ENCODE measurements at regions not wholly inside any gene's neighbourhood (a gene's known extent, or its start where the extent isn't known, plus 50 kb on each side); places are given as distances from the start of the nearest gene placed in this dataset.

DNA sequence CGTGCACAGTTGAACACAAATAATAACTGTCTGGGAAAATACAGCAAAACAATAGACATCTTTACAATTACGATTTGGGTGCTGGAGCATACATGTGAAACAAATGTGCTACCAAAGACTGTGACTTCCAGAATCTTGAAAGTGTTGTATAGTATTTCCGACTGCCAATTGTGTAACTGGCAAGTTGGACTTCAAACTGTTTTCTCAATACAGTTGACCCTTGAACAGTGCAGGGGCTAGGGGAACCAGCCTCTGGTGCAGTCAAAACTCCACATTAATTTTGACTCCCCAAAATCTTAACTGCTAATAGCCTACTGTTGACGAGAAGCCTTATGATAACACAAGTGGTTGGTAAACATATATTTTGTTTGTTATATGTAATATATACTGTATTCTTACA lies 904.2 kb downstream of the EPHA3 start:
- no peaks in the 10 kb centered on the region for H3K36me3 Mint-ChIP-seq
- H3K4me3 Mint-ChIP-seq = no peak overlapping the region
- no peaks in the 10 kb centered on the region for H3K27me3 Mint-ChIP-seq
- peaks cover 0 to 4% of the 10 kb centered on the region in 2 donors for H3K9me3 Mint-ChIP-seq
- ATAC-seq (replicated peaks) = no peak
- H3K4me1 Mint-ChIP-seq = no peaks in the 10 kb centered on the region
- DNase-seq = no peak
- no peak overlapping the region for H3K27ac Mint-ChIP-seq

DNA sequence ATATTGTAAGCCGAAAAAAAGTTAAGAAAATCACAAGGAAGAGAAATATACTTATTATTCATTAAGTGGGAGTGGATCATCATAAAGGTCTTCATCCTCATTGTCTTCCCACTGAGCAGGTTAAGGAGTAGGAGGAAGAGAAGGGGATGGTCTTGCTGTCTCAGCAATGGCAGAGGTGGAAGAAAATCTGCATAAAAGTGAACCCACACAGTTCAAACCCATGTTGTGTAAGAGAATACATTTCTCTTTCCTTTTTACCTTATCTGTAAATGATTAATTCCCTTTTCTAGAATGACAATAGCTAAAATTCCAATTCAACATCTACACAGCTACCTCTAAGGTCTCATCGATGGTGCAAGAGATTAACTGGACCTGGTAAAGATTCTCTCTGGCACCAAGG lies 904.6 kb downstream of the EPHA3 start:
- H3K27me3 Mint-ChIP-seq = no peaks in the 10 kb centered on the region
- no peak overlapping the region for H3K27ac Mint-ChIP-seq
- no peak overlapping the region for H3K4me3 Mint-ChIP-seq
- H3K36me3 Mint-ChIP-seq = no peaks in the 10 kb centered on the region
- H3K4me1 Mint-ChIP-seq = no peaks in the 10 kb centered on the region
- DNase-seq (no peak), ATAC-seq (replicated peaks) (no peak)
- peaks cover 0 to 4% of the 10 kb centered on the region in 2 donors for H3K9me3 Mint-ChIP-seq

- ATAC-seq (replicated peaks) (no peak), DNase-seq (no peak)
- Mint-ChIP-seq H3K27me3 (no peaks in the 10 kb centered on the region), H3K9me3 (peaks cover 0 to 4% of the 10 kb centered on the region in 2 donors), H3K36me3 (no peaks in the 10 kb centered on the region), H3K4me3 (no peak overlapping the region), H3K4me1 (no peaks in the 10 kb centered on the region), H3K27ac (no peak overlapping the region)
These were observed 908.4 kb downstream of the EPHA3 start for GRCh38 chr3:90015688-90016356.

- Mint-ChIP-seq H3K27me3 (no peaks in the 10 kb centered on the region), H3K4me3 (no peak overlapping the region), H3K36me3 (no peaks in the 10 kb centered on the region), H3K4me1 (no peaks in the 10 kb centered on the region), H3K27ac (no peak overlapping the region), H3K9me3 (peaks cover 0 to 4% of the 10 kb centered on the region in 2 donors)
- ATAC-seq (replicated peaks) (no peak), DNase-seq (no peak)
These were observed 909.1 kb downstream of the EPHA3 start for GRCh38 chr3:90016555-90016954.

- no peak overlapping the region for H3K27ac Mint-ChIP-seq
- H3K4me3 Mint-ChIP-seq = no peak overlapping the region
- ATAC-seq (replicated peaks) (no peak), DNase-seq (no peak)
- peaks cover 0 to 2% of the 10 kb centered on the region in 2 donors for H3K9me3 Mint-ChIP-seq
- no peaks in the 10 kb centered on the region for H3K36me3 Mint-ChIP-seq
- H3K4me1 Mint-ChIP-seq = no peaks in the 10 kb centered on the region
- no peaks in the 10 kb centered on the region for H3K27me3 Mint-ChIP-seq
These were observed 911.4 kb downstream of the EPHA3 start for GRCh38 chr3:90018779-90019178.

GRCh38 chr3:90025019-90025418 lies 917.6 kb downstream of the EPHA3 start:
- Mint-ChIP-seq H3K4me3 (no peak overlapping the region), H3K27me3 (no peaks in the 10 kb centered on the region), H3K36me3 (no peaks in the 10 kb centered on the region), H3K9me3 (peaks cover 0 to 6% of the 10 kb centered on the region in 2 donors), H3K27ac (no peak overlapping the region), H3K4me1 (no peaks in the 10 kb centered on the region)
- DNase-seq = no peak
- no peak for ATAC-seq (replicated peaks)

- peaks cover 0 to 6% of the 10 kb centered on the region in 2 donors for H3K9me3 Mint-ChIP-seq
- ATAC-seq (replicated peaks) (no peak), DNase-seq (no peak)
- no peaks in the 10 kb centered on the region for H3K4me1 Mint-ChIP-seq
- H3K27ac Mint-ChIP-seq = no peak overlapping the region
- no peaks in the 10 kb centered on the region for H3K36me3 Mint-ChIP-seq
- no peak overlapping the region for H3K4me3 Mint-ChIP-seq
- H3K27me3 Mint-ChIP-seq = no peaks in the 10 kb centered on the region
These were observed 919.0 kb downstream of the EPHA3 start for GRCh38 chr3:90026406-90026805.

DNA sequence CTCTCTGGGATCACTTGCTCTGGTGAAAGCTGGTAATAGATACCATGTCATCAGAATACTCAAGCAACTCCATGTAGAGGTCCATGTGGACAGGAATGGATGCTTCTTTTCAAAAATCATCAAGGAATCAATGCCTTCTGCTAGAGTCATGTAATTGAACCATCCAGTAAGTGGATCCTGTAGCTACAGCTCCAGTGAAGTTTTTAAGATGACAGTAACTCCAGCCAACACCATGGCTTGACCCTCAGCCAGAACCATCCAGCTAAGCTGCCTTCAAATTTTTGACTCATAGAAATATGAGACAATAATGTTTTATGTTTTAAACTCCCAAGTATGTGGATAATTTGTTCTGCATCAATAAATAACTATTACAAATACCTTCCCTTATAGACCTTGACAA lies 923.7 kb downstream of the EPHA3 start:
- H3K4me3 Mint-ChIP-seq = no peak overlapping the region
- no peaks in the 10 kb centered on the region for H3K4me1 Mint-ChIP-seq
- DNase-seq (no peak), ATAC-seq (replicated peaks) (no peak)
- peaks cover 0 to 2% of the 10 kb centered on the region in 2 donors for H3K9me3 Mint-ChIP-seq
- H3K36me3 Mint-ChIP-seq = no peaks in the 10 kb centered on the region
- no peaks in the 10 kb centered on the region for H3K27me3 Mint-ChIP-seq
- no peak overlapping the region for H3K27ac Mint-ChIP-seq

DNA sequence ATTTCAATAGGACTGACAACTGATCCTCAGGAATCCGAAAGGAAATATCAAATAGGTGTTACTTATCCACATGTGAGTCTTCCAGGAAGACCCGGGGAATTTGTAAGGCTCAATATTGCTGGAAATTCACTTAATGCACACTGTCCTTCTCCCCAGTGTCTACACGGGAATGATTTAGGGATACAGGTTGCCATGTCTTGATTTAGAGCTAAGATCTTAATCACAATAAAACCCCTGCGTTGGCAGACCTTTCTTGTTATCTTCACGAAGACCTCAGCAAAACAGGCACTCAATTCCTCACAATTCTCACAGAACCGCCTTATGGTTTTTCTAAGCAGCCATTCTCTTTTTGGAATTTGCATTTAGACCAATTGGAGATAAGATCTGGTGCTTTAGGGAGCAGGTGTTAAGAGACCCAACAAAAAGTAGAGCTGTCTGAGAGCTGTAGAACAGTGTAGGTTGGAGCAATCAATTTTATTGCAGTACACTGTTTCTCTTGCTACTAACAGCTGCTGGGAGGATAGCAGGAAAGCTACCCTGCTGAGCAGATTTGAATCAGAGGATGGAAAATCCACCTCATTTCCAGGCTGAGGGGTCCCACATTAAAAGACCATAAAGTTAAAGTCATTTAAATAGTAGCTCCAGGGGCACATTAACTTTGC lies 925.7 kb downstream of the EPHA3 start:
- Mint-ChIP-seq H3K4me1 (no peaks in the 10 kb centered on the region), H3K36me3 (no peaks in the 10 kb centered on the region), H3K27me3 (no peaks in the 10 kb centered on the region), H3K9me3 (peaks cover 0 to 2% of the 10 kb centered on the region in 2 donors), H3K4me3 (no peak overlapping the region), H3K27ac (no peak overlapping the region)
- ATAC-seq (replicated peaks) (no peak), DNase-seq (no peak)

- DNase-seq (no peak), ATAC-seq (replicated peaks) (no peak)
- Mint-ChIP-seq H3K27me3 (no peaks in the 10 kb centered on the region), H3K27ac (no peak overlapping the region), H3K9me3 (no peaks in the 10 kb centered on the region), H3K4me3 (no peak overlapping the region), H3K4me1 (no peaks in the 10 kb centered on the region), H3K36me3 (no peaks in the 10 kb centered on the region)
These were observed 926.6 kb downstream of the EPHA3 start for GRCh38 chr3:90034038-90034437.

DNA sequence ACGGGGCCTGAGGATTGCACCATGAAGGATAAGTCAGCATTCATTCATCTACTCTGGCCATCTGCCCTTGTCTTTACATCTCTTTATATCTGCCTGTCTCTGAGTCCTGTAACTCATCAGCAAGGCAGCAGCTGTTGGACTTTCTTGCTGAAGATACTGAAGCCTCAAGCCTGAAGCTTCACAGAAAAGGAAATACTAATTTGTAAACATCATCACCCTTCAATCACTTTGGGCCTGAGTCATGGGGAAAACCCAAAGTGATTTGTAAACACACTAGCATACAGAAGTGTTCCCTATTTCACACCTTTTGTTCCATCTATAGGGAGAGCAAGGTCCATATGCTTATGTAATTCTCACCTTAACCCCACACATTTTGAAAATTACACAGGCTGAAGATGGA lies 928.2 kb downstream of the EPHA3 start:
- no peak overlapping the region for H3K4me3 Mint-ChIP-seq
- no peaks in the 10 kb centered on the region for H3K36me3 Mint-ChIP-seq
- H3K4me1 Mint-ChIP-seq = no peaks in the 10 kb centered on the region
- H3K27ac Mint-ChIP-seq = no peak overlapping the region
- H3K9me3 Mint-ChIP-seq = no peaks in the 10 kb centered on the region
- H3K27me3 Mint-ChIP-seq = no peaks in the 10 kb centered on the region
- DNase-seq (no peak), ATAC-seq (replicated peaks) (no peak)

- Mint-ChIP-seq H3K4me1 (no peaks in the 10 kb centered on the region), H3K36me3 (no peaks in the 10 kb centered on the region), H3K9me3 (no peaks in the 10 kb centered on the region), H3K27ac (no peak overlapping the region), H3K27me3 (no peaks in the 10 kb centered on the region), H3K4me3 (no peak overlapping the region)
- ATAC-seq (replicated peaks) (no peak), DNase-seq (no peak)
These were observed 929.6 kb downstream of the EPHA3 start for GRCh38 chr3:90036939-90037469.

GRCh38 chr3:90039994-90040393 lies 932.6 kb downstream of the EPHA3 start:
- Mint-ChIP-seq H3K36me3 (no peaks in the 10 kb centered on the region), H3K27me3 (no peaks in the 10 kb centered on the region), H3K27ac (no peak overlapping the region), H3K4me3 (no peak overlapping the region), H3K9me3 (no peaks in the 10 kb centered on the region), H3K4me1 (no peaks in the 10 kb centered on the region)
- DNase-seq (no peak), ATAC-seq (replicated peaks) (no peak)

DNA sequence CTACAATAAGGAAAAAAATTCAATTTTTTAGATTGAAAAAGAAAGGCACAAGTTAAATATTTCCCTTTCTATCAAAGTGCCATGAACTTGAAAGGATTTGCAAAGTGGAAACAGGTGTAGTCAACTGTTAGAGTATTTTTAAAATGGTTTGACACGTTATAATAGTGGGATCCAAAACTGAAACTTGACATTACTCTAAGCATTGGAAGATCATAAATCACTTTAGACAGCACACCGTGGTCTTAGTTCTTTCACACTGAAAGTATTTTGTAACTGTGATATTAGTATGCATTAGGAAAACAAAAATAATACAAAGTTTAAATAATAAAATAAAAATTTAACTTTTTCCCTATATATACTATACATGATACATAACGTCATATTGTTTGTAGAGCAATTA lies 933.1 kb downstream of the EPHA3 start:
- H3K27ac Mint-ChIP-seq = no peak overlapping the region
- H3K4me1 Mint-ChIP-seq = no peaks in the 10 kb centered on the region
- no peak for DNase-seq

DNA sequence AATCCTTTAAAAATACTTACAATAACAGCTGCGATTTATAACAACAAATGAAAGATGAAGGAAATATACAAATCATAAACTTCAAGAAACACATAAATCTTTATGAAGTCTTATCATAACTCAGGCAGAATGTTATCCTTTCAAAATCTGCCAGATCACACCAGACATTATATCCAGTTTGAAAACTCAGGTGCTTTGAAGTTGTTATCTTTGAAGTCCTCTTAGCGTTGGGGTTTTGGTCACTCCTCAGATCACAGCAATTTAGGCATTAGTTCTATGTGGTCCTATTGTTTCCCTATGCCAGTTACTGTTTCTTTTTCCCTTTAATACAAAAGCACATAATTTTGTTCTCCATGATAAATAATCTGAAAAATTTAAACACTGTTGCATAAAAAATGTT lies 934.6 kb downstream of the EPHA3 start:
- Mint-ChIP-seq H3K4me1 (no peaks in the 10 kb centered on the region), H3K4me3 (no peak overlapping the region), H3K27me3 (no peaks in the 10 kb centered on the region), H3K27ac (no peak overlapping the region), H3K36me3 (no peaks in the 10 kb centered on the region), H3K9me3 (no peaks in the 10 kb centered on the region)
- DNase-seq = no peak
- no peak for ATAC-seq (replicated peaks)

More for the DNA sequence above, 933.1 kb downstream of the EPHA3 start:
- no peak for ATAC-seq (replicated peaks)
- Mint-ChIP-seq H3K36me3 (no peaks in the 10 kb centered on the region), H3K9me3 (no peaks in the 10 kb centered on the region), H3K27me3 (no peaks in the 10 kb centered on the region), H3K4me3 (no peak overlapping the region)

Data from stimulated activated naive B cell treated with anti-CD40 and anti-IgM and Interleukin-4, amounts not matched to agents 10 μg/mL and 1 μg/mL and 100 μg/mL, for 72 hours (primary cell).